ENCODE measurements at regions not wholly inside any gene's neighbourhood (a gene's known extent, or its start where the extent isn't known, plus 50 kb on each side); places are given as distances from the start of the nearest gene placed in this dataset.

DNA sequence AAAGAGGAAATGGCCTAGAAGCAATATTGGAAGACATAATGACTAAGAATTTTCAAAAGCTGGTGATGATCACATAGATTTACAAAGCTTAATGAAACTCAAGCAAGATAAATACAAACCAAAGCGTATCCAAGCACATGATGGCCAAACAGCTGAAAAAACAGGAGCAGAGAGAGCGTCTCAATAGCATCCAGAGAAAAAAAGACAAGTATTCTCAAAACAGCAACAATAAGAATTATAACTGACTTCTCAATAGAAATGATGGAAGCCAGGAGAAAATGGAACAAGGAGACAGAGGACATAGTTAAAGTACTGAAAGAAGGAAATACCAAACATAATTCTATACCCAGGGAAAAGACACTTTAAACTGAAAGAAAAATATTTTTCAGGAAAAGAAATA, 437.2 kb upstream of the TNP1 start:
- no peak for DNase-seq (ENCODE audit: low spot score)

DNA sequence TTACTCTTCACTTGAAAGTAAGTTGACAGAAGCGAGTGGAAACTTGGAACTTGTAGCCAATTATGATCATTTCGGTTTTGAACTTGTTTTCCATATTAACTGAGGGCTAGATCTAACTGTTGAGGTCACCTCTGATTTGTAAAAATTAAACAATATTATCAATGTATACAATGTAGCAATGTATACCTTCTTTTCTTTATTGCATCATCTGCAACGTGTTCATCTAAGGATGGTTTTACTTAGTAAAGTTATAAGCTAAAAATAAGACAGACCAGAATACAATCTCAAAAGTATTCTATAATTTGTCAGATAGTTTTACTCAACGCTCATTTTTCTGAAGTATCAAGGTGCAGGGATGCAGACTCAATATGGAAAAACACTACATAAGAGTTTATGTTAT, 435.0 kb upstream of the TNP1 start:
- DNase-seq (ENCODE audit: low spot score): no peak
- H3K36me3 ChIP-seq: no peaks in the 10 kb centered on the region
- no peaks in the 10 kb centered on the region for H3K27me3 ChIP-seq (replicated peaks; ENCODE audit: insufficient read depth)
- no peaks in the 10 kb centered on the region for H3K9me3 ChIP-seq
- H3K27ac ChIP-seq: no peak overlapping the region
- WGBS: 86% methylated on average over 4 of the region's 4 CpGs
- no peaks in the 10 kb centered on the region for H3K4me1 ChIP-seq (replicated peaks)
- intact Hi-C loops (cut with DNase I): no loop called here
- H3K4me3 ChIP-seq: no peak overlapping the region
- TF ChIP-seq POLR2AphosphoS5 (IDR thresholded peaks at IDR 0.05) (no peak), POLR2A (IDR thresholded peaks at IDR 0.05) (no peak)
- TF ChIP-seq, protein P1, sequence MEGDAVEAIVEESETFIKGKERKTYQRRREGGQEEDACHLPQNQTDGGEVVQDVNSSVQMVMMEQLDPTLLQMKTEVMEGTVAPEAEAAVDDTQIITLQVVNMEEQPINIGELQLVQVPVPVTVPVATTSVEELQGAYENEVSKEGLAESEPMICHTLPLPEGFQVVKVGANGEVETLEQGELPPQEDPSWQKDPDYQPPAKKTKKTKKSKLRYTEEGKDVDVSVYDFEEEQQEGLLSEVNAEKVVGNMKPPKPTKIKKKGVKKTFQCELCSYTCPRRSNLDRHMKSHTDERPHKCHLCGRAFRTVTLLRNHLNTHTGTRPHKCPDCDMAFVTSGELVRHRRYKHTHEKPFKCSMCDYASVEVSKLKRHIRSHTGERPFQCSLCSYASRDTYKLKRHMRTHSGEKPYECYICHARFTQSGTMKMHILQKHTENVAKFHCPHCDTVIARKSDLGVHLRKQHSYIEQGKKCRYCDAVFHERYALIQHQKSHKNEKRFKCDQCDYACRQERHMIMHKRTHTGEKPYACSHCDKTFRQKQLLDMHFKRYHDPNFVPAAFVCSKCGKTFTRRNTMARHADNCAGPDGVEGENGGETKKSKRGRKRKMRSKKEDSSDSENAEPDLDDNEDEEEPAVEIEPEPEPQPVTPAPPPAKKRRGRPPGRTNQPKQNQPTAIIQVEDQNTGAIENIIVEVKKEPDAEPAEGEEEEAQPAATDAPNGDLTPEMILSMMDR (IDR thresholded peaks at IDR 0.05): no peak

More for the DNA sequence above, 437.2 kb upstream of the TNP1 start:
- Histone ChIP-seq H3K27me3 (replicated peaks; ENCODE audit: insufficient read depth) (no peaks in the 10 kb centered on the region), H3K4me1 (replicated peaks) (no peaks in the 10 kb centered on the region), H3K4me3 (no peak overlapping the region), H3K9me3 (no peaks in the 10 kb centered on the region), H3K27ac (no peak overlapping the region), H3K36me3 (no peaks in the 10 kb centered on the region)
- intact Hi-C loops (cut with DNase I): no loop called here
- 94% methylated on average over 2 of the region's 2 CpGs for WGBS
- TF ChIP-seq POLR2A (IDR thresholded peaks at IDR 0.05) (no peak), POLR2AphosphoS5 (IDR thresholded peaks at IDR 0.05) (no peak)
- TF ChIP-seq, protein P1 (IDR thresholded peaks at IDR 0.05): no peak

DNA sequence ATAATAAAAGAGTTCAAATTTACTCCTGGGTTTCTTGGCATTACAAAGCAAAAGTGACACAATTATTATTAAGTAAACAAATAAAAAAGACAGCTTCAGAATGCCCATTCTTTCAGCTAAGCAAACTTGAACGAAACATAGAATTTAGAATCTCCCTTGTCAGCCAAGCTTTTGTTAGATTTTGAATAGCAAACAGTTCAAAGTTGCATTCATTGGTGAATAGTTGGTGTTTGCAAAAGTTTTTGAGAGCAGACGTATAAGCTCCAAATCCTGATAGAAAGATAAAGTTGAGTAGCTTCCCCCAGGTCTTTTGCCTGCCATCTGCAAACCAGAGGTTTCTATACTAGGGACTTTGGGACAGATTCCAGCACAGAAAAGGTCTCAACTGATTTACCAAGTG, 434.3 kb upstream of the TNP1 start:
- Histone ChIP-seq H3K4me1 (replicated peaks) (peaks cover 2% of the 10 kb centered on the region), H3K27ac (no peak overlapping the region), H3K27me3 (replicated peaks; ENCODE audit: insufficient read depth) (no peaks in the 10 kb centered on the region), H3K36me3 (no peaks in the 10 kb centered on the region), H3K9me3 (no peaks in the 10 kb centered on the region), H3K4me3 (no peak overlapping the region)
- TF ChIP-seq, protein P1 (IDR thresholded peaks at IDR 0.05): no peak
- TF ChIP-seq POLR2AphosphoS5 (IDR thresholded peaks at IDR 0.05) (no peak), POLR2A (IDR thresholded peaks at IDR 0.05) (no peak)
- DNase-seq (ENCODE audit: low spot score): no peak
- intact Hi-C loops (cut with DNase I): no loop called here
- WGBS: 23% methylated on average over 2 of the region's 2 CpGs

DNA sequence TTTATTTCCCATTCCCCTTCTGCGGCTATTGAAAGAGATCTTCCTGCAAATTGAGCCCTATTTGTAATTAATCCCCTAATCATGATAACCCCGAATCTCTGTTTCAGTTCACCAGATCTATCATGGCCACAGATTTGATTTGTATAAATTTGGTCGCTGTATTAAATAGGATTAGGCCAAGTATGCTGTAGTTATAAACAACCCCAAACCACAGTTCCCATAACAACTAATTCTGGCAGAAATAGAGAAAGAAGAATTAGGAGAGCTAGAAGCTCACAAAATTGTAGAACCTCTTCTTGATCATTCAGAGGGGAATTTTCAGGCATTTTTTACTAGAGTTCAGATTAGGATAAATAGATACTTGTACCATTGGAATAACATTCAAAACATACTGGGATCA, 433.7 kb upstream of the TNP1 start:
- intact Hi-C loops (cut with DNase I): no loop called here
- Histone ChIP-seq H3K27ac (no peak overlapping the region), H3K27me3 (replicated peaks; ENCODE audit: insufficient read depth) (no peaks in the 10 kb centered on the region), H3K9me3 (no peaks in the 10 kb centered on the region), H3K4me1 (replicated peaks) (peaks cover 4% of the 10 kb centered on the region), H3K36me3 (no peaks in the 10 kb centered on the region), H3K4me3 (no peak overlapping the region)
- TF ChIP-seq POLR2AphosphoS5 (IDR thresholded peaks at IDR 0.05): no peak
- DNase-seq (ENCODE audit: low spot score): no peak
- WGBS: 78% methylated on average over 3 of the region's 3 CpGs

DNA sequence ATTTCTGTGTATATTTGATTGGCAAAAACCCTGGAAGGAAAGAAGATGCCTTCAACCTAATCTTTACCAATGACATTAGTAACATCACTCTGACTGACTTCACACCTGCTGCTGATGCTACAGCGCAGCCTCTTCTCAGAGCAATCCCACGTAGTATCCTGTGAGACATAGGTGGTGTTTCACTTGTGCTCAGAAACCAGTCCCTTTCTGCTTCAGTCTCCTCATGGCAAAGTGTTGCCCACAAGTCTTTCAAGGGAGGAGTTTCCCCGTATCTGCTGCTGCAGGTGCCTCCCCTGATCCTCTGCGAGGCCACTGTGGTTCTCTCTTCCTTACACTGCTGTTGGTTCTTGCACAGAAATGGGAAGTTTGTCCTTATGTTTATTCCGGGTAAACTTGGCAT, 433.2 kb upstream of the TNP1 start:
- no peak for DNase-seq (ENCODE audit: low spot score)
- no peak overlapping the region for H3K4me3 ChIP-seq
- no peaks in the 10 kb centered on the region for H3K9me3 ChIP-seq
- no peaks in the 10 kb centered on the region for H3K36me3 ChIP-seq
- H3K4me1 ChIP-seq (replicated peaks): peaks cover 4% of the 10 kb centered on the region
- TF ChIP-seq POLR2AphosphoS5 (IDR thresholded peaks at IDR 0.05) (no peak), POLR2A (IDR thresholded peaks at IDR 0.05) (no peak)
- TF ChIP-seq, protein P1 (IDR thresholded peaks at IDR 0.05): no peak
- H3K27ac ChIP-seq: no peak overlapping the region
- intact Hi-C loops (cut with DNase I): no loop called here
- H3K27me3 ChIP-seq (replicated peaks; ENCODE audit: insufficient read depth): no peaks in the 10 kb centered on the region
- WGBS: 94% methylated on average over 5 of the region's 5 CpGs

All from prostate gland (tissue), 2 donors.